ENCODE measurements at regions not wholly inside any gene's neighbourhood (a gene's known extent, or its start where the extent isn't known, plus 50 kb on each side); places are given as distances from the start of the nearest gene placed in this dataset.

- no peak for DNase-seq
These were observed 1189.4 kb upstream of the NUDT12 start for GRCh38 chr5:104751969-104752368.

DNA sequence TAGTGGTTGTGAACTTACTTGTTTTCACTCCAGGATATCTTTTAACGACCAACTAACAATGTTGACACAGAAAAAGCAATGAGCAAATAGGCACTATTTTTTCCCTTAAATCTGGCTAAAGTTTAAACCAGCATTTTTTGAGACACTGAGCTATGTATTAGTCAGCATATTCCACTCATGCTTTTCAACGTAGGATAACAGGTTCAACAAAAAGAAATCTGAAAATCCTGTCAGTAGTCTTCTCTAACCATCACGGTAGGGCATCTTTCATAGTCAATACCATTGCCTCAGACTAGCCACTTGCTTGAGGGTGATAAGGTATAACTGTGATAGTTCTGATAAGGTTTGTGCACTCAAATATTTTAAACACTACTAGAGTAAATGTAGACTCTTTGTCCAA lies 1177.3 kb upstream of the NUDT12 start:
- DNase-seq = no peak

GRCh38 chr5:104739503-104739902 lies 1176.9 kb upstream of the NUDT12 start:
- no peak for DNase-seq

GRCh38 chr5:104736073-104736472 lies 1173.5 kb upstream of the NUDT12 start:
- DNase-seq = no peak

DNA sequence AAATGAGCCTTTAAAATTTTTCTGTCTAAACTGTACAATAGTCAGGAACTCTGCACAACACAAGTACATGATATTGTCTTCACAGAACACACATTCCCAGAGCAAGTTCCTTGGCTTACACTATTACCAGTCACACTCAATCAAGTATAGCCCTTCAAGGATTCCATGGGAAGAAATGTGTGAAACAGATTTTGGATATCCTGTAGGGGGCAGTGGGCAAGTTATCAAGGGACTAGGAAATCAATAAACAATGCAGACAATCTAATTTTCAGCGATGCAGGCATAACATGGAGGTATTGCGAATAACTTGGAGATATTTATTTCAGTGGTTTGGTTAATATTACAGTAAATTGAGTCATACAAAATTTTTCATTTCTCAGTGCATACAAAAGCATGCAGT lies 1171.5 kb upstream of the NUDT12 start:
- no peak for DNase-seq

DNA sequence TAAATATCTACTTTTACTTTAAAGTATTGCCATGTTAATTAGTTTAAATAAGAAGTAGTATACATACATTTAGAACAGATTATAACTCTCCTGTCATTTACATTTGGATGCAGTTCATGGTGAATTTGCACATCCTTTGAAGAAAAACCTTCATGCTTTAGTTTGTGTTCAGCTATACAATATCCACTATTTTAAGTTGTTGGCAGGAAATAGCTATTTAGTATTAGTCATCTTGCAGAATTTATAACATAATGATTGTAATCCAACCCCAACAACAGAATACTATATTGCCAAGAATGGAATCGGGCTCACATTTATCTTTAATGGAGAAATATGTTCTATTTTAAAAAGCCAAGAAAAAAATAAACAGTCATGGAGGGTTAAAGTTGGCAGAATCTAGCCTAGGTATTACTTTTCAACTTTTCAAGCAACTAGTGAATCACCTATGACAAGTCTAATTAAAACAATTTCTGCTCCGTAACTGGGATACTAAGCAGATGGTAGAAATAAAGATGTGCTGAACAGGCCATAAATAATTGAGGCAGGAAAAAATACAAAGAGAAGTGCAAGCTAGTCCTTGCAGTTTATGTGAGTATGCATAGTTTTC lies 1170.6 kb upstream of the NUDT12 start:
- DNase-seq = no peak

DNA sequence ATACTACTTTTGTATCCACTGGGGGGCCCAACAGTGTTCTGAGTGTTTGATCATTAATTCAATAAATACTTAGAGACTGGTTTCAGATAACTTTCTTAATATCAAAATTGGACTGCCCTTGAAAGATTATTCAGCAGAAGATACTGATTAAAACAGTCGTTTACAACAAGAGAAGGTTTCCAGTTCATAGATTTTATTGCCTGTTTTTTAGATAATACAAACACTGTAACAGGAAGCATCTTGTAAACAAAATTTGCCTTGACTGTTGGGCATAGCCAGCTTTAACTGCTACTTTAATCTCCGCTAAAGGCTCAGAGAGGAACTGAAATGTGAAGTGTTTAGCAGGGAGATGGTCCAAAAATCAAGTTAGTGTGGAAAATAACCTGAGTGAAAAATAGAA lies 1168.7 kb upstream of the NUDT12 start:
- no peak for DNase-seq

DNA sequence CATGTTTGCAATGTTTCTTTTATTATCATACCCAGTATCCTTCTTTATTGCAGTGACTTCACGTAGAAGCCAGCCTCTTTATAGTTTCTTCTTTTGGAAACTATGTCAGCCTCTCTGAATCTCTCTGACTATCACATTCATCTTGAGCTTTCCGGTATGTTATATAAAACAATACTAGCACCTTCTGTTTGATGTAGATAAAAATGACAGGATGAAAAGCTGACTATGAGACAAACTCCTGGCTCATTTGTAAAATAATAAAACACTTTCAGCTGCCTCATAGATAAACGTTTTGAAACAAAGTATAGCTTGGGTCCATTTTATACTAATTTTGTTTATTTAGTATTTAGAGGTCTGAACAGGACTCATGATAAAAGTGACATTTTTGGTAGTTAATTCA lies 1145.4 kb upstream of the NUDT12 start:
- DNase-seq = no peak

DNA sequence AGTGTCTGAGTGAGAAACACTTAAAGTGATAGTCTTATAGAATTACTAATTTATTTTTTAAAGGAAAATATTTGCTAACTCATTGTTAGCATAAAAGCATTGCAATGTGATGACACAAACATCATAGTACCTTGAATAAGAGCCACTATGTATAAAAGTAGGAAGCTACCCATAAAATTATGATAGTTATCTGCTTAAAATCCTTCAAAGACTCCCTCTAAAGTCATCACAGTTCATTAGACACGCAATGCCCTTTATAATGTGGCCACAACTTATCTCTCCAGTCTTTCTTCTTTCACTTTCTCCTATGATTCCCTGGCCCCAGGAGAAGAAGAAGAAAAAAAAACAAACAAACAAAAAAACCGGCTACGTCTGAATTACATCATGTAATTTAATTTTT lies 1144.0 kb upstream of the NUDT12 start:
- DNase-seq = no peak

DNA sequence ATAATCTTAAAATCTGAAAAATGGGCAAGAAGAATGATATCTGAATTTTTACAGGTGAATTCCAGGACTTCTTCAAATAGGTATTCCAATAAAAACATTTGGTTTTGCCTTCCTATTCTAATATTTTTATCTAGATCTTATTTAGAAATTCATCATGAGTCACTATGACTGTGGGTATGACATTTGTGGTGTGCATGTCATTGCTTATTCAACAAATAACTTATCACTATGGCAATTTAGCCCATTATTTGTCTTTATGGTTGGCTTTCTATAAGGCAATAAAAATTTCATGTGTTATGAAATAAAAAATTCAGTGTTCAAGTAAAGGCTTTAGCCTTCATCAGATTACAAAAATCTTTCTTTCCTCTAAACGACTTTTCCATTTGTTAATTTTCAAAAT lies 1139.6 kb upstream of the NUDT12 start:
- no peak for DNase-seq

DNA sequence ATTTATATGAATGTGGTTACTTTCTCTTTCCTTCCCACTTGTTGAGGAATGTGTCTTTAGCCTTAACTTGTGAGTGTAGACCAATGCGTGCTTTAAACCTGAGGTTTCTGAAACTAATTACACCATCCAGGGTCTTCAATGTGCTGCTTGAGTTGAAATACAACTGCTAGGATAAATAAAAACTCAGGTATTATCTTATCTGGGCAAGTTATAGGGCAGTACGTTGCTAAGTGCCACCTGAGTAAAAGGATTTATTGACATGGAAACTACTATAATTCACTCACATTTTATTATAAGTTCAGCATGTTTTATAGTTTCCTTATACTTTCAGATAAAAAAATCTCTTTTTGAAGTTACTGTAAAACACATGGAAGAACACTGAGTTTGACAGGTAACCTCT lies 1136.8 kb upstream of the NUDT12 start:
- DNase-seq = no peak

DNA sequence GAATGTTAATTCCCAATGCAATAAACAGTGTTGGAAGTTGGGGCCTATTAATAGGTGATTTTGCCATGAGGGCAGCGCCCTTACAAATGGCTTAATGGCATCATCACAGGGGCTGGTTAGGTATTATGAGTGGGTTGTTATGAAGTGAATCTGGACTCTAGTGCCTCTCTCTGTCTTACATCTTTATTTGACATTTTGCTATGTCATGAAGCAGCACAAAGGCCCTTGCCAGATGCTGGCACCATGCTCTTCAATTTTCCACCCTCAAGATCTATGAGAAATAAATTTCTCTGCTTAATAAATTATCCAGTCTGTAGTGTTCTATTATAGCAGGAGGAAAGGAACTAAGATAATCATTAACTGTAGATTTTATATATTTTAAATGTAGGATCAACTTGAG lies 1098.7 kb upstream of the NUDT12 start:
- no peak for DNase-seq

GRCh38 chr5:104659497-104659896 lies 1096.9 kb upstream of the NUDT12 start:
- no peak for DNase-seq

- DNase-seq = no peak
These were observed 1089.8 kb upstream of the NUDT12 start for GRCh38 chr5:104652271-104652861.

GRCh38 chr5:104650313-104651055 lies 1087.9 kb upstream of the NUDT12 start:
- no peak for DNase-seq

GRCh38 chr5:104646416-104646815 lies 1083.8 kb upstream of the NUDT12 start:
- DNase-seq = no peak

DNA sequence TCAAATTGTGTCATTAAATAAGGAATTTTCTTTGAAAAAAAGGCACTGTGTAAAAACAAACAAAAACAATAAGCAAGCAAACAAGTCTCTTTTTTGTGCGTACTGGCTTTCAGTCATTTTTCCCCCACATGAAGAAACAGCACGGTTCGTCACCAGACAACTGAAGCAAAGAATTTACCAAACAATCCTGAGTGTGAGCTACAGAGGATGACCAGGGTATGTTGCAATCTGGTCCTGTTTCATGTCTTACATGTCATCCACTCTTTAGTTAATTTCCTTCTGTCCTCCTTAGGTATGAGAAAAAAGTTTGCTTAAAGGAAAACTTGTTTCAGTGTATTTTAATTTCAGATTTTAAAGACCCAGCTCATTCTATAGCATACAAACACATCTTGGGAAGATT lies 1080.7 kb upstream of the NUDT12 start:
- no peak for DNase-seq

DNA sequence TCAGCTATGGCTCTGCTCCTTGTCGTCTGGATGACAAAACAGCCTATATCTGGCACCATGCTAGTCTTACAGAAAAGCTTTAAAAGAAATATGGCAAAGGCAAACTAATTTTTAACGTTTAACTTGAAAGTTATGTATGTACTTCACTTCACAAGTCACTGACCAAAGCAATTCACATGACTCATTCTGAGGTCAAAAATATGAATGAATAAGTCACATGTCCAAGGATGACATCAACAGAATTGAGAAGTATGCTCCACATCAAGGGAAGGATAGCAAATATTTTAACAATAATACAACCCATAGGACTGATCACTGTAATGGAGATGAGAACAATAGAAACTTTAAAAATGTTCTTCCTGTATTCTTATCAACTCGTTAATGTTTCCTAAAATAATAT lies 1072.6 kb upstream of the NUDT12 start:
- no peak for DNase-seq

DNA sequence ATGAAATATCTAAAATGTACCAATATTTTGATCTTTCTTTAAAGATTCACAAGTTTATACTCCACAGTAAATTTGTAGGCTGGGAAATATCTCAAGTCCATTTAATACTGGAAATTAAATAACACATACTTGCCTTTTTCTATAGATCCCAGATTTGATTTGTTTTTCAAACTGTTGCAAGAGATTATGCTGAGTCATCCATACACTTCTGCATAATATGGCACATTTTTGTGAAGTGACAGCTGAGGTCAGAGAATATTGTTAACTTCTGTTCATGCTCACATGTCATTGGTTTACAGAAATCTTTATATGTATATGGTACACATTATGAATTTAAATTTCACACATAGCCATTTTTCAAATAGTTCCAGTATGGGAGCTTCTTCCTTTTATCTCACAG lies 1066.3 kb upstream of the NUDT12 start:
- no peak for DNase-seq

GRCh38 chr5:104626122-104626521 lies 1063.5 kb upstream of the NUDT12 start:
- DNase-seq = no peak

- DNase-seq = no peak
These were observed 1049.4 kb upstream of the NUDT12 start for GRCh38 chr5:104612005-104612404.

GRCh38 chr5:104611135-104611767 lies 1048.7 kb upstream of the NUDT12 start:
- no peak for DNase-seq

DNA sequence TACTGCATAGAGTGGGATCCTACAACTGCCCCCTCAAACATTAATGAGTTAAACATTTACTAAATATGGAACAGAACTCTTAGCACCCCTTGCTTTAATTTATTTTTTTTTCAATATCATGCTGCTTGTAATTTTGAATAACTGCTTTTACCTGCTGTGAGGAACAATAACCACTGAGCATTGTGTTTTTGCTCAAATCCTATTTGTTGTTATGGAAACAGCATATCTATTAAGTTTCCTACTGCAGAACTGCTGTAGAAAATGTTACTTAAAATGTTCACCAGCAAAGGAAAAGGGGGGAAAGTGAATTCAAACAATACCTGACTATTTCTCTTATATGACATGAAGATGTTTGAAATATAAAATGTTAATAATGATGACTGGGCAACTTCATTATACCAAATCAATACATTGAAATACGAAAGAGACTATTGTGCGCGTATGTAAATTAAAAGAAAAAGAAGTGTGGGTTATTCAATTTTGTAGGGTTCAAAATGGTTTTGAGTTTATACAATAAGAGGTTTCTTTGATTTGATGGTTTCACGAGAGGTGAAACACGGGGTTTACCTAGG lies 1043.8 kb upstream of the NUDT12 start:
- DNase-seq = no peak

DNA sequence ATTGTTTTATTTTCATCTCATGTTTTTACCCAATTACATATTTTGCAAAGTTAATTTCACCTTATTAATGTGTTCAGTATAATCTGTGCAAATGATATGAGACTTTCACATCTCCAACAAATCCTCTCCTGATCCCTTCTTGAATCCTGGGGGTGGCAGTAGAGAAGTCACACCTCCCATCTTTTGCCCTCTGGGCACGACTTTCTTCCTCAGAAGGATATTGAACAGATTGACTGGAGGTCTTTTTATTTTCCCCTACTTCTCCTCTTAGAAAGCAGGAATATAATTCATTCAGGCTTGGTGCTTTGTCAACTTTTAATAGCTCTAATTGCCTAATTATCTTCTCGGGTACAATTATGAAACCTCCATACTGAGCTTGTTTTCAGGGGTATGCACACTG lies 1037.1 kb upstream of the NUDT12 start:
- DNase-seq = no peak

Measured in CD4-positive, alpha-beta T cell treated with Interferon alpha-2 for 1 hour (primary cell).